Fibroblast of the aortic adventitia (primary cell): ENCODE measurements at regions not wholly inside any gene's neighbourhood (a gene's known extent, or its start where the extent isn't known, plus 50 kb on each side); places are given as distances from the start of the nearest gene placed in this dataset.

Source experiments
- DNase-seq: peaks from one replicate; pipeline ENCODE4 v3.0.0-alpha.2; 2010; ENCODE audit warnings: low read depth
- H3K4me3 ChIP-seq: 2 replicates; pipeline ENCODE4 v1.5.1; 2011; ENCODE audit warnings: low read depth, mild to moderate bottlenecking, control low read depth, low read length, moderate library complexity
- TF ChIP-seq, protein P1 (sequence below): IDR thresholded peaks from 2 replicates; pipeline ENCODE4 v1.5.1; 2011; ENCODE audit warnings: mild to moderate bottlenecking, low read length, control low read depth, inconsistent platforms; ENCODE audit not compliant: insufficient read depth

DNA sequence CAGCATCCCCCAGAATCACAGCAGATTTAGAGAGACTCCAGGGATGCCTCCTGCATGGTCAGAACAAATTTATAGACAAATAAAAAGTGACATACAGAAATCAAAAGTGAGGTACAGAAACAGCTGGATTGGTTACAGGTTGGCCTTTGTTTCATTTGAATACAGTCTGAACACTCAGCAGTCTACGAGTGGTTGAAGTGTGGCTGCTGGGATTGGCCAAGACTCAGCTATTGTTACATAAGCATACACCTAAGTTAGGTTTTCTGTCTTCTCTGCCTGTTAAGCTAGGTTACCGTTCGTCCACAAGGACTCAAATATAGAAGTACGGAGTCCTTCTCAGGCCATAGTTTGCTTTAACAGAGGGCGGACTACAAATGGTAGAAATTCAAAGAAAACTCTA lies 262.4 kb upstream of the SLC14A2 start:
- no peak for DNase-seq
- no peak overlapping the region for H3K4me3 ChIP-seq
- TF ChIP-seq, protein P1, sequence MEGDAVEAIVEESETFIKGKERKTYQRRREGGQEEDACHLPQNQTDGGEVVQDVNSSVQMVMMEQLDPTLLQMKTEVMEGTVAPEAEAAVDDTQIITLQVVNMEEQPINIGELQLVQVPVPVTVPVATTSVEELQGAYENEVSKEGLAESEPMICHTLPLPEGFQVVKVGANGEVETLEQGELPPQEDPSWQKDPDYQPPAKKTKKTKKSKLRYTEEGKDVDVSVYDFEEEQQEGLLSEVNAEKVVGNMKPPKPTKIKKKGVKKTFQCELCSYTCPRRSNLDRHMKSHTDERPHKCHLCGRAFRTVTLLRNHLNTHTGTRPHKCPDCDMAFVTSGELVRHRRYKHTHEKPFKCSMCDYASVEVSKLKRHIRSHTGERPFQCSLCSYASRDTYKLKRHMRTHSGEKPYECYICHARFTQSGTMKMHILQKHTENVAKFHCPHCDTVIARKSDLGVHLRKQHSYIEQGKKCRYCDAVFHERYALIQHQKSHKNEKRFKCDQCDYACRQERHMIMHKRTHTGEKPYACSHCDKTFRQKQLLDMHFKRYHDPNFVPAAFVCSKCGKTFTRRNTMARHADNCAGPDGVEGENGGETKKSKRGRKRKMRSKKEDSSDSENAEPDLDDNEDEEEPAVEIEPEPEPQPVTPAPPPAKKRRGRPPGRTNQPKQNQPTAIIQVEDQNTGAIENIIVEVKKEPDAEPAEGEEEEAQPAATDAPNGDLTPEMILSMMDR = no peak

DNA sequence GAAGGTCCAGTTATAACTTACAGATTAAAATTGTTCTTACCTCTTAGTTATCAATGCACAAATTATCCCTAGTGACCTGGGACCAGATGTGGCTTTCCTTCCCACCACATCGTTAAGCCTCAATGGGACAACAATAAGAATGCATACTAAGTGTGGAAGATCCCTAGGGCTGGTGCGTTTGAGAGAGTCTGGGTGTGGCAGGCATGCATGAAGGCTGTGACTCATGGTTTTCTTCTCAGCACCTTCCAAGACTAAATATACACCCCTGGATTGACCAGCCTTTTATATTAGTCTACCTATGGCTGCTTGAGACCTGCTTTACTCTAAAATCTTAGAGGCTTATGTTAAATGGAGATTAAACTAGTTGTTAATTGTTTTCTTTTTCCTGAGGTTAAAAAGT lies 261.7 kb upstream of the SLC14A2 start:
- DNase-seq = no peak
- H3K4me3 ChIP-seq = no peak overlapping the region
- TF ChIP-seq, protein P1 = no peak

DNA sequence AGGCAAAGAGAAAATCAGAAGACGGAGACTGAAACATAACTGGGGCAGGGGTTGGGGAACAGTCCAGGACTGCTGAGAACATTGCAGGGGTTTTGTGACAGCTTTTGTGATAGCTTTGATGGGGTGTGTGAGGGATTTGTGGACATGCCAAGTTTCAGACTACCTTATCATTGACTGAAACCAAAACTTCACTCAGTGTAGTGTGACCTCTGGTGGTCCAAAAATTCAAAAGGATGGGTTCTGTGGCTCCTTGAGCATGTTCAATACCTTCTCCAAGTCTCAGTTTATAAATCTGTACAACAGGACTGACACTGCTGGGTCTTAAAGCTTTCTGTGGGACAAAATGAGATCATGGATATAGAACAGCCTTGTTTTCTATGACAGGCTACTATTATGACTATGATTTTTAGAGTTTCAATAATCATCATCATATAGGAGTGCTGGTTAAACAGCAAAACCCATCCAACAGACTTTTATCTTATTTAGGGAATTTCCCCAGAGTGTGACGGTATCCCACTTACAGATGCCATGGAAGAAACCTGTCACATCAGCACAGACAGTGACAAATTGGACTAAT lies 259.2 kb upstream of the SLC14A2 start:
- DNase-seq = no peak
- no peak overlapping the region for H3K4me3 ChIP-seq
- TF ChIP-seq, protein P1 = no peak

DNA sequence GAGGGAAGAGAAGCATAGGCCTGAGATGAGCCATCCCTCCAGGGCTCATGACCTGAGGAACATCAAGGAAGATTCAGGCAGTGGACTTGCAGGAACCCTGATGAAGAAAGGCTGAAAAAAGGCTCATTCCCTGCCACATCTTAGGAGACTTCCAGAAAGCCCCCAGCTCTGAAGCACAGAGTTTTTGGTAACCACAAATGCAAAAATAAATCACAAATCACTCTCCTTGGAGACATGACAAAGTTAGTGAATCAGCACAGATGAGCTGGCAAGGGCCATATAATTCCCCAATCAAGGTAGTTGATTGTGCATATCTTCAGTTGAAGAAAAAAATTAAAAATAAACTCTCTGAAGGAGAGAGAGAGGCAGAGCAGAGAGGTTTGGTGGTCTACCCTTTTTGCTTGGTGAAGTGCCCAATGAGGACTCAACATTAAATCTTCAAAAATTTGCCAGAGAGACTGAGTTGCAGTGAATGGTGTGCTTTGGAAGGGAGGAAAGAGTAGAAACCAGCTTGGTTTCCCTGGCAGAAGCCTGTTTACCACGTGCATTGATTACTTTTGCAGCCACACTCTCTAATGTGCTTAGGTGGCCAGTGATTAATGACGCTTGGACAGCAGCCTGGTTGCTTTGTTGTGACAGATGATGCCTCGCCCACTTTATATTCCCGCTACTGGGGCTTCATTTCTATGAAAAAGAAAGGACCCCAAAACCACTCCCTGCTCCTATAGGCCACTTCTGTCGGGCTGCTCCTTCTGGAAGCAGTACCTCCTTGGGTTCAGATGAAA lies 257.4 kb upstream of the SLC14A2 start:
- DNase-seq = peak; percentile 48
- TF ChIP-seq, protein P1 = no peak
- H3K4me3 ChIP-seq = no peak overlapping the region

DNA sequence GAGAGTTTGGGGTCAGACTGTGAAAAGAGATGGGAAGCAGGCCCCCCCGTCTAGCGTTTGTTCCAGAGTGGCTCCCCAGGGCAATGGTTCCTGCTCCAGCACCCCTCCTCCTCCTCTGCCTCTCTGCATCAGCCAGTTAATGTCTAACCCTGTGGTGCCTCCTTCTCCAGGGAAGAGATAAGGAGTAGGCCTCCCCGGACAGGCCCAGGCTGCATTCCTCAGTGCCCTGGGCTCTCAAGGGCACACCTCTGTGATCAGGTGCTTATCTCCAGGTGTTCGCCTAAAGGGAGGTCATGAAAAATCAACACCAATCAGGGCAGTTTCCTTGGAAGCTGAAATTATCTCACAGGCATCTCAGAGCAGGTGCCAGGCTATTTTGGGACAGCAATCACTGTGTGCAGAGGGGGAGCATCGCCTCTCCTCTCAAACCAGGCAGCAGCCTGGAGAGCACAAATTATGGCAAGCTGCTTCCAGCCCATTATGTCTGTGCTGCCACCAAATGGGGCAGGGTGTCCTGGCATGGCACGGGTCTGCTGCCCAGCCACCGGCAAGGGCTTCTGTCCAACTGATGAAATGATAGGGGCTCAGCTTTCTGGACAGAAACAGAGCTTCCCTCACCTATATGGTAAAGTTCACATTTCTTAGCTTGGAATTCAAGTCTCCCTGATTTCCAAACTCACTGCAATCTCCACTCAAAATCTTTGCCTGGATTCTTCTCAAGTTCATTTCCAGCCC lies 255.8 kb upstream of the SLC14A2 start:
- DNase-seq = no peak
- TF ChIP-seq, protein P1 = no peak

DNA sequence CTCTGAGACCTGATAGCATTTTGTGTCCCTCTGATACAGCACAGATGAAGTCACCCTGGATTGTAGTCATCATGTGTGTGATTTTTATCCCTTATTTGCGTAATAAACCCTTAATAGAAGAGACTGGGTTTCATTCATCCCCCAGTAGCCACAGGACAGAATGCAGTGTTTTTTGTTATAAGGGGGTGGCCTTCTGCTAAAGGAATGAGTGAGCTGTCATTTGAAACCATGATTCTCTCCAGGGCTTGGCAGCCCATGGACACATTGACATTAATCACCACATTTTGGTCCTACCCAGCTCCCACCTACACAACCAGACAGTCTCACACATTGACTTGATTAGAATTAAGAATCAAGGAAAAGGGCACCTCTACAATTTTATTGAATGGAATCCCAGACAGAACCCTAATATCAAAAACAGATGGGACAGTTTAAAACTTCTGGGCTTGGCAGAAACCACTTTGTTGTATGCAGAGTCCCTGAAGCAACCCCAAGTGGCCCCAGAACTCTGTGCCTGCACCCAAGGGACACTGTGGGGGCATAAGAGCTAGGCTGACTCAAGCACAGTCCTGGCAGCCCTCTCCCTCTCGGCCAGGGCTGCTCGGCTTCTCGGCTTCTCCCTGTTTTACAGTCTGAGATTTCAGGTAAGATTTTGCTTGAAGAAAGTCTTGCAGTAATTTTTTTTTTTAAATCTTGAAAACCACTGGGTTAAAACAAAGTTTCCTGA lies 254.0 kb upstream of the SLC14A2 start:
- peak; percentile 61 for DNase-seq
- no peak overlapping the region for H3K4me3 ChIP-seq
- TF ChIP-seq, protein P1 = no peak

More for the DNA sequence above, 255.8 kb upstream of the SLC14A2 start:
- no peak overlapping the region for H3K4me3 ChIP-seq
